TTC549 (cell line): ENCODE measurements at regions not wholly inside any gene's neighbourhood (a gene's known extent, or its start where the extent isn't known, plus 50 kb on each side); places are given as distances from the start of the nearest gene placed in this dataset.
"Not testable (repeated sequence)": the region's sequence is repeated elsewhere in the genome, so short reads cannot be mapped to it uniquely, and the experiment has no call there.

Experiments used
- FAIRE-seq: peaks from 2 replicates; lab custom pipeline; 2012; peaks lifted over from hg19 to GRCh38; lab: Jason Lieb, UNC

DNA sequence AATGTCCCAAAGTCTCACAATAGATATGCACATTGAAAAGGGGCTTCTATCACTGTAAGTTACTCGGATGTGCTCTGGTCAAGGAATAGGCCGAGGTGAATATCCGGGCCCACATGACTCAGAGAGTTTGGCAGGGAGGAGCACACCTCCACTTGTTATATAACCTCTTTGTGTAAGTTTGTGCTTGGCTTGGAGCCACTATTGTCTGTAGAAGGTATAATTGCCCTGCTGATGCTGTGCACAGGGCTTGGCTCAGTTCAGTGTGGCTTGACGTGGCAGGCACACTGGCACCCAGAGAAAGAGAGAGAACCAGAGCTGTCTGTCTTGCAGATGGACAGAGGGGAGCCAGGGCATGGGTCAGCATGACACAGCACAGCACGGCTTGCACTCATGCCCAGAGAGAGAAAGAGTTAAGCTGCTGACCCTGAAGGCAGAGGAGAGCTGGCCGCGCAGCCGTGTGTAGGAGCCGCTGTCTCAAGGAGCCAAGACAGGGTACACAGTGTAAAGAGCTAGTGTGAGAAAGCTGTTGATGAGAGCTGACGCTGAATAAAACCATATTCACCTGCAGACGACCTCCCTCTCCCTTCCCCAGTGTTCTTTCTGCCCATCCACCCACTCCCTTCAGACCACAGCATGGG, 482.5 kb downstream of the C6orf118 start:
- no peak for FAIRE-seq

DNA sequence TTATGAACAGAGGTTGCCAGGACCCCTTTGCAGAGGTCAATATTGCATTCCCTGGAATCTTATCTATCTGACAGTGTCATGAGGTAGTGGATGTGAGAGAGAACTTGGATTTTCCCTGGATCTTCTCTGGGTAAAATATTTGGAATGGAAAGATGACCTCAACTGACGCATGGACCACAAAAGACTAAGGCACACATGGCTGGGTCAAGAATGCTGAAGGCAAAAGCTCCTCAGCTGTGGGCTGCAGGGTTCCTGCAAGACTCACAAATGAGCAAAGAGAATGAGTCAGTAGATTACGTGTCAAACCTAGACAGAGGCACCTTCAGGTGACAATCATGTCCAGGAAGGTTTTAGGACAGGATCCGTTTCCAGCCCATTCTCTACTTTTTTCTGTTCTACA, 484.0 kb downstream of the C6orf118 start:
- no peak for FAIRE-seq

DNA sequence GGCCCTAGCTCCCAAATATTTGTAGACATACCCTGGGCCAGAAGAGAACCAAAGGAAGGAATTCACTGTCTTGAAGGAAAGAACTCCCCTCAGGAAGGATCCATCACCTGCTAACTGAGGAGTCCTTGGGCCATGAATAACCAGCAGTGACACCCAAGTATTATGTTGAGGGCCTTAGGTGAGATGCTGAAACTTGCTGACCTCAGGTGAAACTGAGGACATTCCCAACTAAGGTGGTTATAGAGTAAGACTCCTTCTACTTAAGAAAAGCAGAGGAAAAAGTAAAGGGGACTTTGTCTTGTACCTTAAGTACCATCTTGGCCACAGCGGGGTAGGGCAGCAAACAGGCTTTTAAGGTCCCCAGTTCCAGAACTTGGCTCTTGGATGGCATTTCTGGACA, 491.7 kb downstream of the C6orf118 start:
- FAIRE-seq, result no peak

DNA sequence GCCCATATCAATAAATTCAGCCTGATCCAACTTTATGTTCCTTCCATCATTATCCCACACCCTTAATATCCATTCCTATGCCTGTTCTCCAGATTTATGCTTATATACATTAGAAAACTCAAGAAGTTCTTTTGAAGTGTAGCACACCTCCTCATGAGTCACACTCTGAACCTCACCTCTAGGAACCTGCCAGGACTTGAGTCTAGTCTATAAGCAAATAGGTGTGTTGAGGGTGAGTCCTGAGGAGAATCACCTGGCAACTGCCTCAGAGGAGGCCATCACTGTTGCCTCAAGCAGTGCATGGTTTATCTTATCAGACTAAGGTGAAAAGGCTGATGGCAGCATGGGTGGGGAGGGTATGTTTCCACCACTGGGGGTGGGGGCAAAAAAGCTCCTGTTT, 496.7 kb downstream of the C6orf118 start:
- FAIRE-seq, result no peak

DNA sequence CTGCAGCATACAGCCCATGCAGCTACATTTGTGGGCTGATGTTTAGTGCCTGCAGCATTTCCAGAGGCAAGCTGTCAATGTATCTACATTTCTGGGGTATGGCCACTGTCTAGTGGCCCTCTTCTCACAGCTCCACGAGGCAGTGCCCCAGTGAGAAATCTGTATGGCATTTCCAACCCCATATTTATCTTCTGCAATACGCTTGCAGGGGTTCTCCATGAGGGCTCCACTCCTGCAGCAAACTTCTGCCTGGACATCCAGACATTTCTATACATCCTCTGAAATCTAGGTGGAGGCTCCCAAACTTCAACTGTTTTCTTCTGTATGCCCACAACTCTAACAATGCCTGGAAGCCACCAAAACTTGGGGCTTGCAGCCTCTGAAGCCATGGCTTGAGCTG, 502.3 kb downstream of the C6orf118 start:
- no peak for FAIRE-seq

DNA sequence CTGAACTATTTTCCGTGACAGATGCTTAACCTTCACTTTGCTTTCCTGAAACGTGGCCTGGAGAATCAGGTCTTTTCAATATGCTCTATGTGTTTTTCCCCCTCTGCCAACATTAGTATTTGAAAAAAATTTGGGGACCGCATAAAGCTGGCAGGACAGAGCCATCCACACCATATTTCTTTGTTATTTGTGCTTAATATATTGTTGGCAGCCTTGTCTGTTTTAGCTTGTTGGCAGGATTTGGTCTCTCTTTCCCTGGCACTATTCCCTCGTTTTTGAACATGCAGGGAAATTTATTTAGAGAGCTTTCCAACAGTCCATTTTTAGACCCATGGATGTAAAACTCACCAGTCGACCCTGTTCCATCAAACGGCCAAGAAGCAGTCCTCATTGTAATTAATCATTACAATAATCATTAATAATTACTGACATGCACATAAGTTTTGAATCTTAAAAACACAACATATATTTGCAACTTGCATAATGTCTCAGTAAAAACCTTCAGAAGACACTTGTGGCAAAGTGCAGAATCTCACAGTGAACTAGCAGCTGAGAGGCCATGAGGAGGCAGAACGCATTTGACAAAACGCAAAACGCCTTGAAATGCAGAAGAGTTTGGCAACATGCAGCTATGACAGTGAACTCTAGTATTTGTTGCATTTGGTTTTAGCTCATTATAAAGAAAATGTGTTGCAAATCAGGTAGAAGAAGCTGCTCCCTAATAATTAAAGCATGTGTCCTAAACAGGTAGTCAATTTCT, 514.2 kb downstream of the C6orf118 start:
- FAIRE-seq, result no peak

DNA sequence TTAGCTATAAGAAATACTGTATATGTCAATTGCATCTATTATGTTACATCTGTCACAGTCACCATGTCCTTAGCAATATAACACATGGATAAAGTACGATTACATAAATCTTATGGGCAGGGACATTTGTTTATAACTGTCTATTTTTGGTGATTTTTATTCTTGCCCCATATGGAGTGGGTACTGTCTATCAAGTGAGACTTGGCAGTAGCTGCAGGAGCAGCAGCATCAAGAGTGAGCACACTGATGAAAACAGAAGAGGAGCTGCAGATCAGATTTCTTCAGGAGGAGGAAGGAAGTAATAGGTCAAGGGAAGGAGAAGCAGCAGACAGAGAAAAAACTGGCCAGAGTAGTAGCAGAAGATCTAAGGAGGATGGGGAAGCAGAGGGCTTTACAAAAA, 516.7 kb downstream of the C6orf118 start:
- FAIRE-seq, result no peak

DNA sequence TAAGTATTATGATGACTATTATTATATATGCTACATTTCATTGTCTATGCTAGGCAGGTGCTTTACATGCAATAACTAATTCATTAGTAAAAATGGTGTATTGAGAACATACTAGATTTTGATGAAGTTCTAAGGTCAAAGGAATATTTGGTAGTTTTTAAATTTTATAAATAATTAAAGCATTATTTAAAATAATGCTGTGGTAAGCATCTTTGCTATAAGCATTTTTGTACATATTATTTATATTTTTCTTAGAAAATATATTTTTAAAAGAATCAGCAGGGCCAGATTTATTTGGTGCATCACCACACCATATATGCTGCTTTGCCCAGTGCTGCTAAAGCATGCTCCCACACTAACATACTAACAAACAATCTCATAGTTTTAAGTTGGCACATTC, 517.9 kb downstream of the C6orf118 start:
- no peak for FAIRE-seq

DNA sequence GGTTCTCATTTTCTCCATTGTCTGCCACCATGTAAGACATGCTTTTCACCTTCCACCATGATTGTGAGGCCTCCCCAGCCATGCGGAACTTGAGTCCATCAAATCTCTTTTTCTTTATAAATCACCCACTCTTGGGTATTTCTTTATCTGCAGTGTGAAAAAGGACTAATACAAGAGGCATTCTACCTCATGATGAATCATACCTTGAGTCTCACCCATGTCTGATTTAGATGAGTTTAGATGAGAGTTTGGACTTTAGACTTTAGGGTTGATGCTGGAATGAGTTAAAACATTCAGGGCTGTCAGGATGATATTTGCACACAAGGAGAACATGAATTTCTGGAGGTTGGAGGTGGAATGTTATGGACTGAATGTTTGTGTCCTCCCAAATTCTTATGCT, 545.6 kb downstream of the C6orf118 start:
- FAIRE-seq, result no peak

DNA sequence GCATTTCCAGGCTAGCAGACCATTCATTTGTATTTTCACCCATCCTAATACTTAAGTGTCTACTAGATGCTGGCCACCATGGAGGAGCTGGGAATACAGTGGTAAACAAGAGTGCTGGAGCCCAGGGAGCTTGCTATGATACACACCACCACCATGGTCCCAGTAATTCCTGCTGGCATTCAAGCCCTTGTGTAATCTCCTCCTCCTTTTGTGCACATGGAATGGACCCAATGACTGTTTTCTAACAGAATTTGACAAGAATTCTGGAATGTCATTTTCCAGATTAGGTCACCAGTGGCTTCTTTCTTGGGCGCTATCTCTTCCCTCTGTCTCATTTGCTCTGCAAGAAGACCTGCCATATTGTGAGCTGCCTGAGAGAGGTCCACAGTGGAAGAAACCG, 552.0 kb downstream of the C6orf118 start:
- FAIRE-seq, result no peak

DNA sequence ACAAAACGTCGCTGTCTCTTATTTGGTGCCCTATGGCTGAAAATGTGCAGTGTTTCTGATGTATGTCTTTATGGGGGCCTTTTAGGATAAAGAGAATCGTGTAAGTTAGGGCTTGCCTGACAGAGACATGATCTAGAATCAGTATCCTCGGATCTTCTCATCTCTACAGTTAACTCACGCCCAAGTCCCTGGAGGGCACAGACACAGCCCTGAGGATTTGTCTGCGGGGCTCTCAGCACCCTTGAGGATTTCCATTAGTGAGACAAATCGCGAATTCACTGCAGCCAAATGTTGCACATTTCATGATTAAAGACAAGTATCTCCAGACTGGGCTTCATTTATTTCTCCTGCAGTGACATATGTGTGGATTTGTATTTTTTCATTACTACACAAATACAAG, 552.7 kb downstream of the C6orf118 start:
- FAIRE-seq, result no peak

DNA sequence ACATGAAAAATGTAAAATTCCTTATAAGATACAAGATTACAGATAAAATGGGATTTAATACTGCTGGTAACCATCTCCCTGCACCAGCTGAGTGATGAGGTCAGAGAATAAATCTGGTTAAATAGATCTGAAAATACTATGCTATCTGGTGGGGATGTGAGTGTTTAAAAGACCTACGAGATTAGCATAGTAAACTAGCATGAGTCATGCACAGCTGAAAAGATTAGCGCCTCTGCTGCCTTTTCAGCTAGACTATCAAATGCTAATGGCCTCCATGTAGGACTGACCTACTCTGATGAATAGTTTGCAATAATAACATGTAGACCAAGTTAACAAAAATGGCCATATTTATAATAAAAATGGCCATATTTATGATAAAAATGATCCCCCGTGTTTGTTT, 553.3 kb downstream of the C6orf118 start:
- FAIRE-seq, result no peak

DNA sequence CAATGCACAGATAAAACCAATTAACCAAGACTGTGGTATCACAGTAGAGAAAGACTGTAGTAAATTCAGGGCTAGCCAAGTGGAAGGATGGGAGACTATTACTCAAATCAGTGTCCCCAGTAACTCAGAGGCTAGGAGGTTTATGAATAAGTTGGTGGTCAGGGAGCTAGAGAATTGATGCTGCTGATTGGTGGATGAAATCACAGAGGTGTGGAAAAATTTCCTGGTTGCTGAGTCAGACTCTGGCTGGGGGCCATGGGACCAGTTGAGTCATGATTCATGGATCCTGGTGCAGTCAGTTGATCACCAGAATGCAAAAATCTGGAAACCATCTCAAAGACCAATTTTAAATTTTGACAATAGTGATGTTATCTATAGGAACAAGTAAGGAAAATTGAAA, 555.9 kb downstream of the C6orf118 start:
- FAIRE-seq, result no peak

DNA sequence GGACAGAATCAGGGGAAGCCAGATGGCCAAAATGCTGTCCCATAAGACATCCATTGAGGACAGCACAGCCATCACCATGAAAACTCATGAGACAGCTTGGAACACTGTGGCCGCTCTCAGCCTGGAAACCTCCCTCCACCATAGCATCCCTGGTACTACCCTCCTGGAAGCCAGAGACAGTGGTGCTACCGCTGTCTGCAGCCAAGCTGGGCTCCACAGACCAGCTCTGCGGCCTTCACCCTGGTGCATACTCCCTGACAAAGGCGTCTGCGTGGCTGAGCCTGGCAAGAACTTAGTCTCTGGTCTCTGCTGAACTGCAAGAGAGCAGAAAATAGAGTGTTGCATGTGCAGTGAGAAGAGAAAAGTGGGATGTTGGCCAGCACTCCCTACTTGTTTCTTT, 558.0 kb downstream of the C6orf118 start:
- FAIRE-seq, result no peak

DNA sequence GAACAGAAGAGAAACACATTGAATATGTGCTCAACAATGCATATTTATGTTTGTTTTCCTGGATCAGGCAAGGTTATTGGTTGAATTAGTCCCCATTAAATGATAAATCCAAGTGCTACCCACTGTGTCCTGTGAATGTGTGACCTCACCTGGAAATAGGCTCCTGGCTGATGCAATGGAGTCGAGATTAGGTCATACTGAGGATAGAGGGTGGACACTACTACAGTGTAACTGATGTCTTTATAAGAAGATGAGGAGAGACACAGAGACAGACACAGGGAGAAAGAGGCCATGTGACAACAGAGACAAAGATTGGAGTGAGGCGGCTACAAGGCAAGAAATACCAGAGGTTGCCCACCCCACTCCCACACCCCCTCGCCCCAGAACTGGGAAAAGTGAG, 559.3 kb downstream of the C6orf118 start:
- FAIRE-seq, result no peak

DNA sequence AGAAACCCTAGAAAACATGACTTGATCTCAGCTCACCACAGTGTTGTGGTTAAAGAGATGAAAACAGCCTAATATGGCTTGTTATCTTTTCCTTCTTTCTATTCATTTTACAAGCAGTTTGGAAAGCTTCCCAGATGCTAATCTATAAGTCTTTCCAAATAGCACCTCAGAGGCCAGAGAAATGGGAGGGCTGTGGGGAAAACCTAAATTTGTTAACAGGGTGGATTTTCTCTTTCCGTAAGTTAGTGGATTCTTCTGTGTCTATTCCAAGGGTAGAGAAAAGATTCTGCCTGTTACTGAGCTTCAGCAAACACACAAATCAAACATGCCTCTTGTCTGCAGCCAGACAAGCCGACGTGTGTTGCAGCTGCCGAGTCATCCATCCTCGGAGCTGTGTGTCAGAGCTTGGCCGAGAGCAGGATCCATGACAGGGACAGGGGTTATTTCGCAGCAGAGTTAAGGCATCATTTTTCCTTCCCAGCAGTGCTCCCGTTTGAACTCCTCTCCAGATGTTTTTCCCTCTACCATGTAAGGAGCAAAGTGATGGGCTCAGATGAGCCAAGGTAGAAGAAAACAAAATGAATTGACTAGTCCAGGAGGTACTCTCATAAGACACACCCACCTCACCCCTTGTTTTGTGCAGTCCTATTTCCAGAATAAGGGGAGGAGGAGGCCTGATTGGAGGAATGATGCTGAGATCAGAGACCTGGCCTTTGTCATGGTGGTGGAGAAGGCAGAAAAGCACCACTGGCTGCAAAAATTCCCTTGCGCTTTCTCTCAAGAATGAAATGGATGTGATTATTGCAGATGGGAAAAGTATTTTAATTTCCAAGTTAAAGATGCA, 560.0 kb downstream of the C6orf118 start:
- FAIRE-seq, result no peak

DNA sequence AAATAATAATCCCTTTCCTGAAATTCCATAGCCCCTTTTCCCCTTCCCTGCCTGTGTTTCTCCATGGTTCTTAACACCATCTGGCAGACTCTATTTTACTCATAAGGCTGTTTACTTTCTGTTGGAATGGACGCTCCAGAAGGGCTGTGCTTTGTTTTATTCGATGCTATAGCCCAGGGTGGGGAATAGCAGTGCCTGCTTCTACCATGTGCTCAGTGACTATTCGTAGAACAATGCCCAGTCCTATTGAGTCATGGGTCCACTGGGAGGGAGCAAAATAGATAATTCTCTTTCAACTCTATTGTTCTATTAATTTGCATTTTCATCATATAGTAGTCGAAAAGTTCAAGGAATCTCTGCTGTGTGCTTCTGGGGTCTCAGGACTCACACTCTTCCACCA, 565.1 kb downstream of the C6orf118 start:
- no peak for FAIRE-seq

DNA sequence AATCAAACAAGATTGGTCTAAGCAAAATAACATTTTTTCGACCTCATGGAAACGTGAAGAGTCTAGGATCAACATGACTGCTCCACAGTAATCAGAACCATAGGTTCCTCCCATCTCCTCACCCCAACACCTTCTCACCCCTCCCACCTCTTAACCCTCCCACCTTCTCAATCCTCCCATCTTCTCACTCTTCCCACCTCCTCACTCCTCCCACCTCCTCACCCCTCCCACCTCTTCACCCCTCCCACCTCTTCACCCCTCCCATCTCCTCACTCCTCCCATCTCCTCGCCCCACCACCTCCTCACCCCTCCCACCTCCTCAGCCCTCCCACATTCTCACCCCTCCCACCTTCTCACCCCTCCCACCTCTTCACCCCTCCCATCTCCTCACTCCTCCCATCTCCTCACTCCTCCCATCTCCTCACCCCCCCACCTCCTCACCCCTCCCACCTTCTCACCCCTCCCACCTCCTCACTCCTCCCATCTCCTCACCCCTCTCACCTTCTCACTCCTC, 567.4 kb downstream of the C6orf118 start:
- FAIRE-seq, result no peak

DNA sequence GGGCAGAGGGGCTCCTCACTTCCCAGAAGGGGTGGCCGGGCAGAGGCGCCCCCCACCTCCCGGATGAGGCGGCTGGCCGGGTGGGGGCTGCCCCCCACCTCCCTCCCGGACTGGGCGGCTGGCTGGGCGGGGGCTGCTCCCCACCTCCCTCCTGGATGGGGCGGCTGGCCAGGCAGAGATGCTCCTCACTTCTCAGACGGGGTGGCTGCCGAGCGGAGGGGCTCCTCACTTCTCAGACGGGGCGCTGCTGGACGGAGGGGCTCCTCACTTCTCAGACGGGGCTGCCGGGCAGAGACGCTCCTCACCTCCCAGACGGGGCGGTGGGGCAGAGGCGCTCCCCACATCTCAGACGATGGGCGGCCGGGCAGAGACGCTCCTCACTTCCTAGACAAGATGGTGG, 573.3 kb downstream of the C6orf118 start:
- not testable (repeated sequence) for FAIRE-seq

DNA sequence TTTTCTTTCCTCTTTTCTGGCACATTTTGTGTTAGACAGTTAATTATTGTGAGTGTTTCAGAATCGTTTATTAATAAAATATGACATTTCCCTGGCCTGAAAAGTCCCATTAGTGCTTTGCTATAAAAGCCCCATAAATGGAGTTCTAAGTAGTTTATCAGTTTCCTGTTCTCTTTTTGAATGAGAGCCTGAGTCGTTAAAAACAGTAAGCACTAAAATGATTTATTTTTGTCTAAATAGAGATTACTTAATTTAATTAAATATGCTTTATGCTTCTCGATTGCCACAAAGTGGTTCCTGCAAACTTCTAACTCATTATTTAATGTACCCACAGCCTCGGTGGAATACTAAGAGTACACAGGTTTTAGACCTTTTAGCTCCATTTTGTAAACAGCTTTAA, 577.9 kb downstream of the C6orf118 start:
- no peak for FAIRE-seq

DNA sequence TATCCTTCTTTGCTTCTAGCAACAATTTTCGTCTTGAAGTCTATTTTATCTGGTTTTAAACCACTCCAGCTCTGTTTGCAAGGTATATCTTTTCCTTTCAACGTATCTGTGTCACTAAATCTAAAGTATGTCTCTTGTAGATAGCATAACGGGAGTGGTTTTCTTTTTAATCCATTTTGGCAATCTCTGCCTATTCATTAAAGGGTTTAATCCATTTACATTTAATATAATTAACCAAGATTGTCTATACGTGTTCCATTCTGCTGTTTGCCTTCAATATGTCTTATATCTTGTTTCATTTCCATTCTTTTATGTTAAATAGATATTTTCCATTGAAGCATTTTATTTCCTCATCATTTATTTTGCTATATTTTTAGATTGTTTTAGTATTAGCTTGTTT, 587.9 kb downstream of the C6orf118 start:
- no peak for FAIRE-seq

DNA sequence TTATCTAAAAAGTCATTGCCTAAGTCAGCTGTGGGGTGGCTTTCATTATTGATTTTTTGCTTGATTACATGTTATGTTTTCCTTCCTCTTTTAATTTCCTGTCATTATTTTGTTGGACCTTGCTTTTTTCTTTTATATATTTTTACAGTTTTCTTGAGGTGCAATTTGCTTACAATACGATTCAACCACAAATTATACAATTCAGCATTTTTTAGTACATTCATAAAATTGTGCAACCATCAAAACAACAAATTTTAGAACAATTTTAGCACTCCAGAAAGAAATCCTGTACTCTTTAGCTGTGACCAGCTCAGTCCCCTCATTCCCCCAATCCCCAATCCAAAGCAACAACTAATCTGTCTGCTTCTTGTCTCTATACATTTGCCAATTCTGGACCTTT, 608.9 kb downstream of the C6orf118 start:
- FAIRE-seq, result no peak

DNA sequence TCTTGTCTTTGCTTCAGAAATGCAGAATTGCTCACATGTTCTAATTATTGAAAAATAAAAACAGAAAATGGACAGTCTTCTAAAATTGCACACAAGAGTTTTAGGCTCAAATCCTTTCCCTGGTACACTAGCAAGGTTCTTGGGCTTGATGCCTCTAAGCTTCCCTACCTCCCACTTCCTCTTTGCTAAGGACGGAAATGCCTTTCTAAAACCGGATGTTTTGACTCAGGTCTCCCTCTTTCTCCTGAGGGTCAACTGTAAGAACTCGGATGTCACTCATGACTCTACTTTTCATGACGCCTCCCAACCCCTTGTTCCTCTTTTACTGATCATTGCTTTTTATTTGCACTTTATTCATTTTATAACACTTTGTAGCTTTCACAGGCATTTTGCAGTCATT, 613.5 kb downstream of the C6orf118 start:
- FAIRE-seq, result no peak
